ENCODE measurements at regions not wholly inside any gene's neighbourhood (a gene's known extent, or its start where the extent isn't known, plus 50 kb on each side); places are given as distances from the start of the nearest gene placed in this dataset.
A peak's percentile ranks its signal among the peaks of the same experiment; 100 is the strongest.

DNA sequence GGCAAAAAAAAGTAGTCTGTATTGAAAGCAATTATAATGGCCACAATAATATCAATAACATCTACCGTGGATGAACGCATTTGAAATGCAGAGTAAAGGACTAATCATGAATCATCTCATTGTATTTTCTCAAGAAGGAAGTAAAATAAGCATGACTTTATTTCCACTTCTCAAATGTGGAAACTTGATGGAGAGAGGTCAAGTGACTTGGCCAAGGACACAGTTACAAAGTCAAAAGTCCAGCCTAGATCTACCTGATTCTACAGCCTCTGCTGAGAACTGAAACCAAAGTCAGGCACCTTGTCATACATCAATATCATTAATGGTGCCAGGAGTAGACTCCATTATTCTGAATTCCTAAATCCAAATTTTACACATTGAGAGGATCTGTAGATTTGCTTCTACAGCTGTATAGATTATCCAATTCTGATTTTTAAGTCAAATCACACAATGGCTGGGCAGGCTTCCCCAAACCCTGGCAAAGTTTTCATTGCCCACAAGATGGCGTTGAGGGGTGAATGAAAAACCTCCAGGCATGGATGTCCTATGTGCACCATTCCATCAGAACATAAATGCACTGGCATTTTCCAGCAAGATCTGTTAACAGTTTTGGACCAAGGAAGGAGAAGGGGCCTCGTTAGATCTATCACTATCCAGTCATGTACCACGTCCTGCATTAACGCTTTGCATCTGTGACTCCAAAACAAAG lies 423.1 kb downstream of the MAFB start:
- DNase-seq: no peak

DNA sequence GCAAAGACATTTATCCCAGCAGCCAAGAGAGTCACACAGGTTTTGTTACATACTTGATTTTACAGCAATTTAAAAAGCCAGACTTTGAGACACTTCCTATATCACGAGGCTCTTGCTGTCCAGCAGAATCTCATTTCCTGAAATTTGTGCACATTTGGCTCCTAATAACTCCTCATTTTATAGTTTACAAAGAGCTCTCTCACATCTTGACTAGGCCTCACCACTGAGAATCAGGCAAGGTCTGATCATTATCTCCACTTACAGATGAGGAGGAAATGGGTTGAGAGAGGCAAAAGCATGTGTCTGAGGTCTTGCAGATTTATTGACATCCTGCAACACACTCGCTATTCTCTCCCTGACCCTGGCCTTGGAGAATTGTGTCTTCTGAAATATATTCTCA lies 426.8 kb downstream of the MAFB start:
- no peak for DNase-seq

DNA sequence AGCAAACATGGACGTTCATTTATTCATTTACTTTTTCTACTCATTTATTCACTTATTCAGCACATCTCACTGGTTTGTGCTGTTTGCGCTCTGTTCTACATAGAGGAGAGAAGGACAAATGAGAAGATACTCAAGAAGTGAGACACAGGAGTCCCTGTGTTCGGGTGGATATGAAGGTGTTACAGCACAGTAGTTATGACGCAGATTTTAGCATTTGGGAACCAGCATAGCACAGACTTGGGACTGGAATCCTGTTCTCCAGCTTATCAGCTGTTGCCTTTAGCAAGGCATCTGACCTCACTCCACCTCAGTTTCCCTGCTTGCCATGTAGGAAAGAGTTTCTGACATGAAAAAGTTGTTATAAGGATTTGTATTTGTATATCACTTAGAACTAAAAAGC lies 430.1 kb downstream of the MAFB start:
- no peak for DNase-seq

DNA sequence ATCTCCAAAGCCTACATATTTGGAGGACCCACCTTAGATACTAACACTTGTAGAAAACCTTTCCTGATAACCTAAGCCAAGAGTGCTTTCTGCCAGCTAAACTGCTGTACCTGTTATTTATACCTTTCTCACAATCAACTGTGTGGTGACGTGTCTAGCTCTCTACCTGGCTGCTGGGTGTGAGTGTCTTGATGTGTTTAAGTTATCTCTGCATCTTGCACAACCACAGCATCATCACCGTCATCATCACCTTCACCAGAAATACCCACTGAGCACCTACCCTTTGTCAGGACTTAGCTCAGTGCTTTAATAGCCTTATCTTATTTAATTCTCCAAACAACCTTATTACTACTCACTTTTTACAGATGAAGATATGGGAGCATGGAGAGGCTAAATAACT lies 431.3 kb downstream of the MAFB start:
- DNase-seq: no peak

DNA sequence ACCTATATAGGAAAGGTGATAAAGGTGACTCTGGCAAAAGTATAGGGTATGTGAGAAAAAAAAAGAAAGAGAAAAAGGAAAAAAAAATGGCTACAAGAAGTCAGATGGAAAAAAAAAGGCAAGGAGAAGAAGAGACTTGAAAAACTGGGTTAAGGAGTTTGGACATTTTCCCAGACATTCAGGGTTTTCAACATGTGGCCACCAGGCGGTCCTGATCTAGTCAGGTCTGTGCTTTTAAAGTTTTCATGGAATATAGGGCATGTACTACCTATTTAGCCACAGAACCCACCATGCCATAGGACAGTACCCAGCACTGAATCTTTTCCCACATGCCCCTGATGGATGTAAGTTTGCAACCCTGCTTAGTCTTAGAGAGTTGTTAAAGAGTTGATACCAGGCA lies 433.7 kb downstream of the MAFB start:
- no peak for DNase-seq

DNA sequence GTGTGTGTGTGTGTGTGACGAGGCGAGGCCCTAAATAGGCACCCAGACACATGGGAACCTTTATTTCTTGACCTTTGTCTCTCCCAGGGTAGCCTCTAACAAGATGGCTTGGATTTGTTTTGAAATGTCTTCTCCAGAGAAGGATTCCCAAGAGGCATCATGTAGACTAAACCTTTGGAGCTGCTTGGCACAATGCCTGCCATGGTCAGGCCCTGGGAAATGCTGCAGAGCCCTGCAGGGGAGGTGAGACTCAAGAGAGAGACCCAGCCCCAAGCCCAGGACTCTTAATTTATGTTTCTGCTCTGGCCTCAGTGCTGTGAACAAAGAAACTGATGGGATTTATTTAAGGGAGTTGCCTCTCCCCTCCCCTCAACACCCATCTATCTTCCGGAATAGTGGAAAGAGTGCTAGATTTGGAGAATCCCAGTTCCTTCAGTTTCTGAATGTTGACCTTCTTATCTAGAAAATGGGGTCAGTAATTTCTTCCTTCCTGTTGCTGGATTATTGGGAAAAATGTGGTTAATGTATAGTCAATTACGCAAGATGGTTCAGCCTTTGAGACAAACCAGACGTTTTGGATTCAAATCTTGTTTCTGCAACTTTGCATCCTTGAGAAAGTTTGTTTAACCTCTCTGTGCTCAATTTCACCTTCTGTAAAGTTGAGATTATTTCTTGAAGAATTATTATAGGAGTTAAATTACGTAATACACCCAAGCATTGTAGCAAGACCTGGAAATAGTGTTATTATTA lies 434.8 kb downstream of the MAFB start:
- DNase-seq: no peak

DNA sequence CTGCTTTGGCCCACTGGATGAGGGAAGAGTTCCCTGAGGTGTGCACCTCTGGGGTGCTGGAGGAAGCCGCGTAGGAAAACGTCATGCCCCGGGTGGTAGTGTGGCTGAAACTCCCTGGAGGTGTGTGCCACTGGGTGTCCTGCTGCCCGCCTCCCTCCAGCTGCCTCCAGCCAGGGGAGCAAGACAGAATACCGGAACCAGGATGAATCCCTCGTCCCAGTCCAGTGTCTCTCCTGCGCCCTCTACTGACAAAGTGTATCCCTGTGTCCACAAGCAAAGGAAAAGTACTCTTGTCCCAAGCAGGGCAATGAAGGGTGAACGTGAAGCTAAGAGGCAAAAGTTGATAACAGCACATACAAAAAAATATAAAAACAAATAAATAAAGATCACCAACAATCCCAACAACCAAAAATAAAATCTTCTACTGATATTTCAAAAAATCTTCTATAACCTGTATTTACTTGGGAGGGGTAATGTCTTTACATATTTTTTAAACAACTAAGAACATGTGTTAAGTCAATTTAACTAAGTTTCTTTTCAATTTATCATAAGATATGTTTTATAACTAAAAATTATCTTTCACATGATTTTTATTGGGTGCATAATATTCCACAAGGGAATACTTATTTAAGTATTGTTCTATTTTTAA lies 437.6 kb downstream of the MAFB start:
- peak; percentile 68 for DNase-seq

DNA sequence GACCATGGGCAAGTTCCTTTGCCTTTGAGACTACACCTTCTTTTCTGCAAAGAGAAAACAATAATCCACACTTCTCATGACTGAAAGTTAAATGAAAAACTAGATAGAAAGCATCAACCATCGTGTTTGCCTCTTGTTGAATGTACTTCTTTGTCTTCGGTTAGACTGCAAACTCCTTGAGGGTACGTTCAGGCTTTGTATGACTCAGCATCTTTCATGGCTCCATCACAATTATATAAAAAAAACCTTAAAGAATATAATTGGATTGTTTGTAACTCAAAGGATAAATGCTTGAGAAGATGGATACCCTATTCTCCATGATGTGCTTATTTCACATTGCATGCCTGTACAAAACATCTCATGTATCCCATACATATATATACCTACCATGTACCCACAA lies 439.2 kb downstream of the MAFB start:
- DNase-seq: no peak

DNA sequence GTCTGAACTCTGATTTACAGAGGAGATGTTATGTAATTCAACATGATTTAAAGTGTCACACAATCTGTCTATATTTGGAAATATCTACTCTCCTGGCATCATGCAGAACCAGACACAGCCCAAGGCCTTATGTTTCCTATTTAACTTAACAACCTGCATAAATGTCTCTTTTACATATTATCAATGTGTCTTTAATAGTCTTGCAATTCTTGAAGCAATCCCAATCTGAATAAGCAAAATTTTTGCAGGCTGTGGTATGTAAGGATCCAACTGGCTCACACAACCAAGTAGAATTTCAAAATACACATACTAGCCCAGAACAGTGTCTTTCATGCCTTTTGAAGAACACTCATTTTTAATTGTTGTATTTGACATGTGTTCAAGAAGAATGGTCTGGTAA lies 443.2 kb downstream of the MAFB start:
- no peak for DNase-seq

DNA sequence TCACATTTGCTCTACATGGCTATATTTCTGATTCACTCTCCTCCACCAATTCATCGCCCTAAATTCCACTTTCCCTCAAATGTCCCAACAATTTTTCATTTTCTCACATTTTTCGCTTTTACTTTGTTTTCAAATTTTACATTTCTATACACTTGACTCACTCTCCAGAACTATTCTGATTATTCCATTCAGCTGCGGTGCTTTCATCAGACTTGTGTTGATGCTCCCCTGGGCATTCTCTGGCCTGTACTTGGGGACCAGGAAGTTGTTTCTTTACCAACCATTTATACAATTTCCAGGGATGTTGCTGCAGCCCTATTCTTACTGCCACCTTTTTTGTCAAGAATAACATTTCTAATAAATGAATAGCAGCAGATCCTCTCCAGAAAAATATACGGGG lies 444.8 kb downstream of the MAFB start:
- no peak for DNase-seq

DNA sequence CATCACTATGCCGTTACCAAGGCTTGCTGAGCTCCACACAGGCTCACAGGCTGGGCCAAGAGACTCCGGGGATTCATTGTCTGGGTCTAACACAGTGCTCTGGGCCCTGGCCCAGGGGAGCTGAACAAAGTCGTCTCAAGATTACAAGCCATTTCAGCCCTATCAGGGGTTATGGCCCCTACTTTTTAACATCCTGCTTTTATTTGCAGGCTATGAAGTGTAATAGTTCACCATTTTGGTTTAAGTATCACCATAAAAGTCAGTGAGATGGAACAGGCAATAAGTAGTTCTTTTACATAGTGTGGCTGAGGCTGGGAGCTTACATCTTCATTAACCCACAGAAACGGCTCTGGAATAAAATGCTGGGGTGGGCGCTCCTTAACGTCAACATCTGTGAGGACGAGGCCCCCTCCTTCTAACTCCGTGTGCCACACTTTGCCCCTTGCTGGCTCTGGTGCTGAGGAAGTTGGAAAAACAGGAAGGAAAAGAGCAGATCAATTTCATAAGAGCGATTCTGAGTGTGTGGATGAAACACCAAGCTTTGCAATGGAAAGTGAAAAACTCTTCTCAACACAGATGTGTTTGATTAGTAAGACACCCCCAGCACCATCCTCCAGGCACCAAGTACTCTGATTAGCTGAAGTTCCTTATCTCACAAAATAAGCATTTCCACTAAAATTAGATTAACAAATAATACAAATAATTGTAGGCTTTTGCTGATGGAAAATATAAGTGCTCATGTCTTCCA lies 447.3 kb downstream of the MAFB start:
- no peak for DNase-seq

DNA sequence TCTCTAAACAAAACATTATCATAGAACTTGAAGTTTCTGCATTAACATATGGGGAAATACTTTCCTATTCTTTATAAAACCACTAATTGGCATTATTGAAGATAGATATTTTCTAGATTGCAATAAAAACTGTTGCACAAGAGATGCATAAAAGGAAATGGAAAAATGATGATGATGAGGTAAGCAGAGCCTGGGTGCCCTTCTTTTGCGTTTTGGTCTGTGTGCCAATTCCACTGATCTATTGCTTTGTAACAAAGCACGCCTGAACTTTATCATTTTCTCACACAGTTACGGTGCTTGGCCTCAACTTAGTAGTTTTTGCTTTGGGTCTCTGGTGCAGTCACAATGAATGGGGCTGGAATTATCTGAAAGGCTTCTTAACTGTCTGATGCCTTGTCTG lies 450.5 kb downstream of the MAFB start:
- no peak for DNase-seq

DNA sequence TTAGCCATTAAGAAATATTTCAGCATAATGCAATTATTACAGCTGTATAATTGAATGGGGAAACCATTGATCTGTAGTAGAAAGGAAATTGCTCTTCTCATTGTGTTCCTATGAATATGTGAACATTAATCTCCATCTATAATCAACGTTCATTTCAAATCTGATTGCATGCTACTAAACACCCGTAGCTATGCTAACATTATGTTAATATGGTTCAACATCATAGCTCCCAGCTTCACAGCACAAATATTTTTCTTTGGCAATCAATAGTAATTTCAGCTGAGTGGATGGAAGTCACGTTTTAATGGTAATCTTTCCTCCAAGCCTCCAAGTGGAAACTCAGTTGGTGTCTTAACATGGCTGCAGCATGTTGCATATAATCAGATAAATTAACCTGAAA lies 454.4 kb downstream of the MAFB start:
- no peak for DNase-seq

DNA sequence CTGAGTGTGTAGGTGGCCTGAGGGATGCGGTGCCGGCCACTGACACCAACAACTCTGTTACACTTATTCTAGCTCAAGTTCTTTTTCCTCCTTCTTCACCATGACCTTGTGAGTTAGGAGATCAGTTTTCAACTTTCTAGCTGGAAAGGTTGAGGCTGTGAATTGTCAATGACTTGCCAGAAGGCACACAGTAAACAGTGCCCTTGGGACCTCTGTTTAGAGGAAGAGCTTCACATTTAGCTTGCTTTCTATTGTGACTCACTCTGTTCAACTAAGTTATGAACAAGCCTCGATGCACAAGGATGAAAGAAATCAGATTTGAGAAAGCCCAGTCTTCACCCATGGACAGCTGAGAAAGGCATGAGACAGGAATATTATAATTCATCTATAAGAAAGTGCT lies 455.6 kb downstream of the MAFB start:
- no peak for DNase-seq

DNA sequence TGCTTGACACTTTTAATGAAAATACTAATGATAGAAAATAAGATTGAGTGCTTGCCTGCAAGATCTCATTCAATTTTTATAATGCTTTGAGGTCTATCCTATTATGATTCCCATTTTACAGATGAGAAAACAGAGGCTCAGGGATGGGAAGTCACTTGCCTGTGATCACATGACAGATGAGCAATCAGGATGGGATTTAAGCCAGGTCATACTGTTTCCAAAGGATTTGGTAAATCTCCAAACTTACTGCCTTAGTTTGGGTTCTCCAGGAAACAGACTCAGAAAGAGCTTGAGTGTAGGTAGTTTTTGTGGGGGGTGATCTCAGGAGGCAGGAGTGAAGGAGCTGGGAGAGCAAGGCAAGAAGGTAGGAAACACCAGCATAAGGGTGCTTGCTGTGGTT lies 456.3 kb downstream of the MAFB start:
- no peak for DNase-seq

DNA sequence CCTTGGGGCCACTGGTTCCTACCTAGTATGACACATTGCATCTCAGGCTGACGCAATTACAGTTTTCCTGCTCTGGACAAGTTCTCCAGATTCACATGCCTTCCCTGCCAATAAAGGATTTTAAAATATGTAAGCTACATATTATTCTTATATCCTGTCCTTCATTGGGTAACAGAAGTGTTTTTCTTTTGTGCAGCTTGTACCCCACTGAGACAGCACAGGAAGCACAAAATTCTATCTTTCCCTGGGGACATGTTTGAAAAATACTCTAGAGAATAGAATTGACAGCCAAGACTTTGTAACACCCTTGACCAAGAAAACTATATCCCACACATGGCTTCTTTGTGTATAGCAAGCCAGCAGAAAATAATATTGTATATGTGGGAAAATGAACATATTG lies 456.8 kb downstream of the MAFB start:
- DNase-seq: no peak

DNA sequence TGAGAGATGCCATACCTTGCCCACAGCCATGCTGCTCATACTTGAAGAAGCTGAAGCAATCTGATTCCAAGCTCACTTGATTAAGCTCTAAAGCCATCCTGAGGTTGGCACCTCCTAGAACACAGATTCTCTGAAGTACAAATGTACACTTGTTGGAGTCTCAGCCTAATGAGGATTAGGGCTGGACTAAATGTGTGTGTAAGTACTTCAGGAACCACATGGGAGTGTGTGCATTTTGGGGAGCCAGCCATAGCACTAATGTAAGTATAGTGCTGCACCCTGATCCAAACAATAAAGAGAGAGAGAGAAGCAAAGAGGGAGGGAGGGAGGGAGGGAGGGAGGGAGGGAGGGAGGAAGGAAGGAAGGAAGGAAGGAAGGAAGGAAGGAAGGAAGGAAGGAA lies 458.6 kb downstream of the MAFB start:
- DNase-seq: no peak

DNA sequence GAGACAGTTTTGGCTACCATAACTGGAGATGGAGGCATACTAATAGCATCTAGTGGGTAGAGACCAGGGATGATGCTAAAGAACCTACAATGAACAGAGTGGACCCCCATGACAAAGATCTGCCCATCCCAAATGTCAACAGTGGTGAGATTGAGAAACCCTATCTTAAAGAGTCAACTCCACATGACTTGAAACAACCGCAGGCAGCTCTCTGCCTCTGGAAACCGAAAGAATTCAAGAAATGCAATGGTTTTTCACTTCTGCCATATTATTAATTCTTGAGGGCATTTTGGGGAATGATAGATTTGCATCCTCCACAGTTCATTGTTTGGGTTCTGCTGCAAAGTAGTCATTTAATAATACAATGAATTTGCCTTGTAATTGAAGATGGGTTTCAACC lies 463.4 kb downstream of the MAFB start:
- DNase-seq: no peak

DNA sequence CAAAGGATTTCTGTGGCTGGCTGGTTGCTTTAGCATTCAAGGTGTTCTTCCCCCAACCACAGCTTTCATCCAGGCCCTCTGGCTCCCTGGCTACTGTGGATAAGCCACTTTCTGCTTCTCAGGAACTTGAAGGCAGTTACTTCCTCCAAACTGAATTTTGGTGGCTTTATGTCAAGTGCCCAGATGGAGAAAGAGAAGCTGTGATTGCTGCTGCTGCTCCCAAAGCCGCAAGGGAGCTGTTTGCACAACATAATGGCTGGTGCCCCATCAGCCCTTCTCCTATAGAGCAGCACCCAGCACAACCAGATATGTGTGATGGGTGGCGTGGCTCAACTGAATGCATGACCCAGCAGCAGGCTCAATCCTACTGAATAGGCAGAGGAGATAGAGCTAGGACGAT lies 465.2 kb downstream of the MAFB start:
- peak; percentile 69 for DNase-seq

DNA sequence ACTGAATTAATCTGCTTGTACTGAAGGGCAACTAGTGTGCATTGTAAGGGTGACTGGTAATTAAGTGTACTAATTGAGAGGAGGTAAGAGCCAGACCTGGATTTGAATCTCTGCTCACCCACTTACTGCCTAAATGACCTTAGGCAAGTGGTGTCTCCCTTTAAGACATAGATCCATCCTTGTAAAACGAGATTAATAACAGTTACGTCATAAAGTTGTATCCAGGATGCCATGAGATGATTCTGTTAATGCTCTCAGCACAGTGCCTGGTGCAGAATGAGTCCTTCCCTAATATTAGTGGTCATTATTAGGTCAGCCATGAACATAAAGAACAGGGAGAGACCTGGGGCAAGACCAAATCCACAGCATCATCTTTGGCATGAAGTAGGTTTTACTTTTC lies 470.1 kb downstream of the MAFB start:
- DNase-seq: no peak

DNA sequence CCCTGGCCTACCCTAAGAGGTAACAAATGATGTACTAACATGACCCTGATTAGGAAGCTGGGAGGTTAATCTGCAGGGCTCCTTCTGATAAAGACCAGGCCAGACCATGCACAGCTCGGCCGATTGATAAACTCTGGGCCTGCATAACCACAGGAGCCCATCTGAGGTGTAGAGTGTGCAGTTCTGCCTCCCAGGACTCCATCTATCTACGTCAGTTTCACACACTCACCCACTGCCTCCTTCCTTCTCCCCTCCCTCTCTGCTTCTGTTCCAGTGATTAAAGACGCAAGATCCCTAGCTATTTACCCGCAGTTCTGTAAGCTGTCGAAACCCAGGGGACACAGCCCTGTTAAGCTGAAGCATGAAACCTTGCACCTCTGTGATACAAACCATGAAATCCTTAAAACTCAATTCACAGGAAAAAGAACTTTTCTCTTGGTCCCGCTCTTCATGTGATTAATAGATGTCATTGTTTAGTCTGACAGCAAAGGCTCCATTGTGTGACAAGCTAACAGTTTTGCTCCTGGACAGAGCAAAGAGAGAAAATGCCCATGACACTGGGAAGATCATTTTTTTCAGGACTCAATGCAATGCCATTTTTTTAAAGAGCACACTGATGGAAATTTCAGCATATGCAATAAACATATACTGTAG lies 470.6 kb downstream of the MAFB start:
- DNase-seq: peak; percentile 59

DNA sequence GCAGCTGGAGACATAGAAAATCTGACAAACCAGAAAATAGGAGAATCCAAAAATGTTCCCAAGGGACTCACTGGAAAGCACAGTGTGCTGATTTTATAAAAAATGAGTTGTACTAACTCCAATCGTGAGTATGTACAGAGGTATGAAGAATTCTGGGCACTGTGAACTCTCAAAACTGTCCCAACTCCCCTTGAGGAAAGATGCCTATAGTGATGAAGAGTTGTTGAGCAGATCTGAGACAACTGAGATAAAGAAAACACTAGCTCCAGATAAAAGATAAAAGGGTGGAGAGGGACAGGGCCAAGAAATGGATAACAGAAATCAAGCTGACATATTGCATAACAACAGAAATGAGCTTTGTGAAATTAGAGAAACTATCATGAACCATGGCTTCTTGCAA lies 481.4 kb downstream of the MAFB start:
- no peak for DNase-seq

DNA sequence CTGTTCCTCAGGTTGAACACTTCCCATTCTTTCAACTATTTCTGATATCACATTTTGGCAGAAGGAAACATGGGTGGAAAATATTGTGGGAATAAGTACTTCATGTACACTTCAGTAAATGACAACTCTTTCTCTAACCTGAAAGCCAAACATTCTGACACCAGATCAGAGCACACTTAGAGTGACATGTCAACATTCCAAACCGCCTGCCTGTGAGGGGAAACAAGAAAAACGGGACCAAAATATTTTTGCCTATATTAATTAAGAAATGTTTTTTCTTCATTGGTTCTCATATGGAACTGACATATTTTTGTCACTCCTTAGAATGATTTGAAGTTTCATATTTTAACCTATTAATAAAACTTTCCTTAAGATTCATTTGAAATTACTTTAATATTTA lies 483.1 kb downstream of the MAFB start:
- DNase-seq: no peak
